Bronchial epithelial cell (primary cell): ENCODE measurements at regions not wholly inside any gene's neighbourhood (a gene's known extent, or its start where the extent isn't known, plus 50 kb on each side); places are given as distances from the start of the nearest gene placed in this dataset.

Experiments
- DNase-seq: peaks from one replicate; pipeline ENCODE4 v3.0.0-alpha.2; 2010; ENCODE audit warnings: low read depth
- FAIRE-seq: peaks from 2 replicates; lab custom pipeline; 2011; peaks lifted over from hg19 to GRCh38; lab: Jason Lieb, UNC
- H3K27me3 ChIP-seq: 2 replicates; pipeline ENCODE4 v1.5.1; 2011; ENCODE audit warnings: low read length; ENCODE audit not compliant: control insufficient read depth, insufficient read depth
- H3K36me3 ChIP-seq: 2 replicates; pipeline ENCODE4 v1.5.1; 2011; ENCODE audit warnings: low read length; ENCODE audit not compliant: control insufficient read depth, insufficient read depth
- H3K4me3 ChIP-seq: 2 replicates; pipeline ENCODE4 v1.5.1; 2011; ENCODE audit warnings: mild to moderate bottlenecking, low read depth, low read length, control low read depth
- CTCF ChIP-seq: IDR thresholded peaks from 2 replicates; pipeline ENCODE4 v1.5.1; 2011; ENCODE audit warnings: mild to moderate bottlenecking, moderate library complexity, low read length, control low read depth, inconsistent platforms; ENCODE audit not compliant: insufficient read depth, severe bottlenecking

DNA sequence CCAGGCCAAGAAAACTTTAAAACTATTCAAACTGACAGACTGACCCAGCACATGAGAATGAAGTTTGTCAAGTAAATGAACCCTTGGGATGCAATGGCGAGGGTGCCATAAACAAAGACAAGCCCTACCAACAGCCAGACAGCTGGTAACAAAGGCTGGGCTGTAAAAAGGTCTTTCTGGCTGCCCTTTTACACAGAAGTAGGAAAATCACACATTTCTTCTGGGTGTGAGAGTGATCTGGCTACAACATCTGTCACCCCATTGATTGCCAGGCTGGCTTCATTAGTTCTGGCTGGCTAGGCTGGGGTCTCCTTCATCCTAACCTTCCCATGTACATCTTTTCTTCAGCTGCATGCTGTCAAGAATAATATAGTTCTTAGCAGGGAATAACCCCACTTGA, 83.6 kb upstream of the FOXD3 start:
- TF ChIP-seq CTCF, result no peak
- no peak for DNase-seq

DNA sequence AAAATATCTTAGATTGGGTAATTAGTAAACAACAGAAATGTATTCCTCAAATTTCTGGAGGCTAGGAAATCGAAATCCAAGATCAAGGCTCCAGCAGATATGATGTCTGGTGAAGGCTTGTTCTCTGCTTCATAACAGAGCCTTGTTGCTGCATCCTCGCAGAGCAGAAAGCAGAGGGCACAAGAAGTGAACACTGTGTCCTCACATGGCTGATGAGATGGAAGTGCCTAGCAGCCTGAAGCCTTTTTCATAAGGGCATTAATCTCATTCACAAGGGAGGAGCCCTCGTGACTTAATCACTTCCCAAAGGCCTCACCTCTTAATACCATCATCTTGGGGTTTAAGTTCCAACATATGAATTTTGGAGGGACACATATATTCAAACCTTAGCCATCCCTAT, 77.2 kb upstream of the FOXD3 start:
- H3K4me3 ChIP-seq, result no peak overlapping the region
- no peaks in the 10 kb centered on the region for H3K36me3 ChIP-seq
- TF ChIP-seq CTCF, result no peak
- FAIRE-seq, result no peak
- DNase-seq, result no peak
- no peaks in the 10 kb centered on the region for H3K27me3 ChIP-seq

More for the DNA sequence above, 83.6 kb upstream of the FOXD3 start:
- no peak overlapping the region for H3K4me3 ChIP-seq
- H3K36me3 ChIP-seq, result no peaks in the 10 kb centered on the region
- no peaks in the 10 kb centered on the region for H3K27me3 ChIP-seq
- no peak for FAIRE-seq

DNA sequence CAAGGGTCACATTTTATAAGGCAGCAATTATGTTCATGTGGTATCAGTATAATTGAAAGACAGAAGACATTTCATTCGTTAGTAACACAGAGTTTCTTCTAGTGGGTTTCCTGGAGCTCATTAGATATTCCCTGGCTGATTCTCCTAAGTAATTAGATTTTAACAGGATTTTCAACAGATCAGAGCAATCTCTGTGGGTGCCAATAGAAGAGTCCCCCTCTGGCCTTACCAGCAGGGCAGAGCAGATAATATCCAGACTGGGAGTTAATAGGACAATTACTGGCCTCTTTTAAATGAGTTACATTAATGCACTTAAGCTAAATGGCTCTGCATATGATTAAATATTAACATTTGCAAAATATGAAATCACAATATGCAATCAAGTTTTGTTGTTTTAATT, 74.2 kb upstream of the FOXD3 start:
- FAIRE-seq (no peak), DNase-seq (no peak)
- Histone ChIP-seq H3K36me3 (no peaks in the 10 kb centered on the region), H3K27me3 (no peaks in the 10 kb centered on the region), H3K4me3 (no peak overlapping the region)
- no peak for TF ChIP-seq CTCF

- Histone ChIP-seq H3K36me3 (no peaks in the 10 kb centered on the region), H3K4me3 (no peak overlapping the region), H3K27me3 (no peaks in the 10 kb centered on the region)
- DNase-seq (peak; percentile 44), FAIRE-seq (no peak)
- TF ChIP-seq CTCF, result no peak
Observed at GRCh38 chr1:63255153-63255552, 67.2 kb upstream of the FOXD3 start.

DNA sequence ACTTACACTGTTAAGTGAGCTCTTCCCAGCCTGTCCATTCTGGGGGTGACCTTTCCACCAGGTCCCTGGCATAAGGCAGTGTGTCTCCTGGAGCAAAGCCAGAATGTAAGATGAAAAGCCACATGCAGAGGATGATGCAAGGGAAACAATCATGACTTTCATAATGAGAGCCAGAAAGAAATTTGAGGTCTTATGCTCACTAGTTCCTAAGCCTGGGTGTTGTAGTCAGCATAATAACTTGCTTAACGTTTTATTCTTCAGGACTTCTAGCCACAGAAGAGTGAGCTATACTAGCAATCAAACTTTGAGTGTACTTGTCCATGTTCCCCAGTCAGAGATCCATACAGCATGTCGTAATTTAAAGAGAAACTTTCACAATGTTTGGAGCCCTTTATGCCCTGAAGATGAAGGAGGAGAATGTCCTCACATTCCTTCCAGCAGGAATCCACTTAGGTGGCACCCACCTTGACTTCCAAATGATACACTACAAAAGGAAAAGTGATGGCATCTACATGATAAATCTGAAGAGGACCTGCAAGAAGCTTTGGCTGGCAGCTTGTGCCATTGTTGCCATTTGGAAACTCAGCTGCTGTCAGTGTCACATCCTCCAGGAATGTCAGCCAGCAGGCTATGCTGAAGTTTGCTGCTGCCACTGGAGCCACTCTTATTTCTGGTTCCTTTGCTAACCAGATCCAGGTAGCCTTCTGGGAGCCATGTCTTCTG, 60.5 kb upstream of the FOXD3 start:
- no peak for TF ChIP-seq CTCF

DNA sequence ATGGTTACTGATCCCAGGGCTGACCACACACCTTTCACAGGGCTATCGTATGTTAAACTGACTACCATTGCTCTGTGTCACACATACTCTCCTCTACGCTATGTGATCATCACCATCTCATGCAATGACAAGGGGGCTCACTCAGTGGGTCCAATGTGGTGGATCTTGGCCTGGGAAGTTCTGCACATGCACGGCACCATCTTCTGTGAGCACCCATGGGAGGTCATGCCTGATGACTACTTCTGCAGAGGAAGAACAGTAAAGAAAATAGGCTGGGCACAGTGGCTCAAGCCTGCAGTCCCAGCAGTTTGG, 60.0 kb upstream of the FOXD3 start:
- Histone ChIP-seq H3K4me3 (no peak overlapping the region), H3K27me3 (no peaks in the 10 kb centered on the region), H3K36me3 (no peaks in the 10 kb centered on the region)
- no peak for TF ChIP-seq CTCF
- FAIRE-seq (no peak), DNase-seq (no peak)

More for the DNA sequence above, 60.5 kb upstream of the FOXD3 start:
- FAIRE-seq, result no peak
- Histone ChIP-seq H3K4me3 (no peak overlapping the region), H3K27me3 (no peaks in the 10 kb centered on the region), H3K36me3 (no peaks in the 10 kb centered on the region)
- no peak for DNase-seq
